Ovary (tissue), 3 donors: ENCODE measurements at regions not wholly inside any gene's neighbourhood (a gene's known extent, or its start where the extent isn't known, plus 50 kb on each side); places are given as distances from the start of the nearest gene placed in this dataset.

Source experiments
- CTCF ChIP-seq, 3 donors: fragments of 450-650 bp in 2 of 3; fragments of 200-600 bp in 1 of 3; IDR thresholded peaks; one replicate each; pipeline versions ENCODE4 v1.5.1 to v1.8.0; 2016 to 2022; ENCODE audit warnings: antibody characterized with exemption in 3 of 3, mild to moderate bottlenecking in 1 of 3
- POLR2A ChIP-seq: fragments of 450-650 bp; IDR thresholded peaks from one replicate; pipeline ENCODE4 v1.6.1; 2017; ENCODE audit warnings: antibody characterized with exemption, mild to moderate bottlenecking, moderate library complexity
- donor health status: DM: no; HTN: no; CAD: no.

- TF ChIP-seq CTCF (IDR thresholded peaks at IDR 0.05) (no peak), POLR2A (no peak)
Observed at GRCh38 chr7:131899271-131900030, 343.0 kb upstream of the PODXL start.
